ENCODE measurements at regions not wholly inside any gene's neighbourhood (a gene's known extent, or its start where the extent isn't known, plus 50 kb on each side); places are given as distances from the start of the nearest gene placed in this dataset.

DNA sequence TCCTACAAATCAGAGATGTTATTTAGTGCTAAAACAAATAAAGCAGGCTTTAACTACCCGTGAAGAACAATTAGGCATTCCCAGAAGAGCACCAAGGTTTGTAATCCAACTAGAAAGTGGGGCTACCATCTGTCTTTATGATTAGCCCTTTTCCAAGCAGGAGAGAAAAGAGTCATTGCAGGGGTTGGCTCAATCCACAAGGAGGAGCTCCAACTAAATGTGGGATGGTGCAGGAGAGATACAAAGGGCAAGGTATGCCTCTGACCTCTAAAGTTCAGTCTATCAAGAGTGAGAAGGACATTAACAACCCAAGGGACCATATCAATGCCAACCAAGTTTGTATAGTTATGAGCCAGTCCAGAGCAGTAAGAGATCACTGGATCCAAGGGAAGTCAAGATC lies 382.7 kb upstream of the DUSP10 start:
- WGBS, 5 donors, result 68 to 84% (median 79%) methylated on average over 1 of the region's 1 CpG
- DNase-seq, result no peak
- Histone ChIP-seq H3K27ac (no peak overlapping the region), H3K9me3 (no peaks in the 10 kb centered on the region), H3K4me3 (no peak overlapping the region), H3K36me3 (no peaks in the 10 kb centered on the region), H3K27me3 (replicated peaks in 1 of 7) (no peaks in the 10 kb centered on the region), H3K4me1 (no peaks in the 10 kb centered on the region)
- intact Hi-C loops (cut with DNase I; ENCODE audit: low total_unique reads), result no loop called here
- TF ChIP-seq, protein P1, sequence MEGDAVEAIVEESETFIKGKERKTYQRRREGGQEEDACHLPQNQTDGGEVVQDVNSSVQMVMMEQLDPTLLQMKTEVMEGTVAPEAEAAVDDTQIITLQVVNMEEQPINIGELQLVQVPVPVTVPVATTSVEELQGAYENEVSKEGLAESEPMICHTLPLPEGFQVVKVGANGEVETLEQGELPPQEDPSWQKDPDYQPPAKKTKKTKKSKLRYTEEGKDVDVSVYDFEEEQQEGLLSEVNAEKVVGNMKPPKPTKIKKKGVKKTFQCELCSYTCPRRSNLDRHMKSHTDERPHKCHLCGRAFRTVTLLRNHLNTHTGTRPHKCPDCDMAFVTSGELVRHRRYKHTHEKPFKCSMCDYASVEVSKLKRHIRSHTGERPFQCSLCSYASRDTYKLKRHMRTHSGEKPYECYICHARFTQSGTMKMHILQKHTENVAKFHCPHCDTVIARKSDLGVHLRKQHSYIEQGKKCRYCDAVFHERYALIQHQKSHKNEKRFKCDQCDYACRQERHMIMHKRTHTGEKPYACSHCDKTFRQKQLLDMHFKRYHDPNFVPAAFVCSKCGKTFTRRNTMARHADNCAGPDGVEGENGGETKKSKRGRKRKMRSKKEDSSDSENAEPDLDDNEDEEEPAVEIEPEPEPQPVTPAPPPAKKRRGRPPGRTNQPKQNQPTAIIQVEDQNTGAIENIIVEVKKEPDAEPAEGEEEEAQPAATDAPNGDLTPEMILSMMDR (IDR thresholded peaks at IDR 0.05 in 8 of 11, conservative IDR thresholded peaks at IDR 0.05 in 3 of 11), result no peak
- TF ChIP-seq POLR2AphosphoS5 (IDR thresholded peaks at IDR 0.05), result no peak
- TF ChIP-seq POLR2A (IDR thresholded peaks at IDR 0.05), result no peak

DNA sequence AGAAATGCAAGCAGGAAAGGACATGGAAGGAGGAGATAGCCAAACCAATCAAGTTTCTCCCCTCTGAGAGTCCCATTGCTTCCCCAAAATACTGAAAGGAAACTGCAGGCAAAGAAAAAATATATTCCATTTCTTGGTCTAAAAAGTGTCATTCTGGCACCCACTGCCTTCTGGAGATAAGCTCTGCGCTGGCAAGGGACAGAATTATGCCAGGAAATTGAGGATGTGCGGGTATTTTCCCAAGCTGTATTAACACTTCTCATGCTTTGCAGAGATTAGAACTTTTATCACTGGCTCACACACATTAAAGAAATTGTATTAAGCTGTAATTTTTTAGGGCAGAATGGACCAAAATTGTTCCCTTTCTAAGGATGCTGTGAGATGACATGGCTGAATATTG lies 381.2 kb upstream of the DUSP10 start:
- Histone ChIP-seq H3K27me3 (replicated peaks in 1 of 7) (no peaks in the 10 kb centered on the region), H3K4me1 (no peaks in the 10 kb centered on the region), H3K9me3 (no peaks in the 10 kb centered on the region), H3K4me3 (no peak overlapping the region), H3K36me3 (no peaks in the 10 kb centered on the region), H3K27ac (no peak overlapping the region)
- intact Hi-C loops (cut with DNase I; ENCODE audit: low total_unique reads), result no loop called here
- no peak for TF ChIP-seq POLR2AphosphoS5 (IDR thresholded peaks at IDR 0.05)
- TF ChIP-seq, protein P1 (IDR thresholded peaks at IDR 0.05 in 8 of 11, conservative IDR thresholded peaks at IDR 0.05 in 3 of 11), result no peak
- no peak for TF ChIP-seq POLR2A (IDR thresholded peaks at IDR 0.05)
- DNase-seq, result no peak
- 19 to 44% (median 26%) methylated on average over 2 of the region's 2 CpGs for WGBS, 5 donors

DNA sequence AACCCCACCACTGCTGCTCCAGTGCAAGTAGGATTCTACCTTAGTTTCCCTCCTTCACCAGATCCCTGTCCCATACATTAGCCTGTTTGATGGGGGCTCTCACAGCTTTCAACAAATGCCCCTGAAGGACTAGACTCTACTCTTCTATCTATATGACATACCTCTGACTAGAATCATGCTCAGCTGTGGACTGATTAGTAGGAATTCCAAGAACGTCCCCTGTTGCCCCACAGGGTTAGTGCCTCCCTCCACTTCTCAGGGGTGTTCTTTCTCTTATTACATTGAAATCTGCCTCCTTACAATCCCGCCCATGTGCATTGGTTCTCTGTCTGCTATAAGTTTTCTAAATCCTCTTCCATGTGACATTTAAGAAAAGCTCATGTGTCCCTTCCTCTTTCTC lies 375.9 kb upstream of the DUSP10 start:
- no peak overlapping the region for H3K27ac ChIP-seq
- peaks cover 0 to 5% (median 0%) of the 10 kb centered on the region in 7 donors for H3K27me3 ChIP-seq (replicated peaks in 1 of 7)
- intact Hi-C loops (cut with DNase I; ENCODE audit: low total_unique reads), result no loop called here
- H3K4me1 ChIP-seq, result no peaks in the 10 kb centered on the region
- H3K4me3 ChIP-seq, result no peak overlapping the region
- WGBS, 5 donors, result 73 to 91% (median 81%) methylated on average over 2 of the region's 2 CpGs
- TF ChIP-seq, protein P1 (IDR thresholded peaks at IDR 0.05 in 8 of 11, conservative IDR thresholded peaks at IDR 0.05 in 3 of 11), result no peak
- no peak for TF ChIP-seq POLR2AphosphoS5 (IDR thresholded peaks at IDR 0.05)
- DNase-seq, result no peak
- no peaks in the 10 kb centered on the region for H3K36me3 ChIP-seq
- no peaks in the 10 kb centered on the region for H3K9me3 ChIP-seq

DNA sequence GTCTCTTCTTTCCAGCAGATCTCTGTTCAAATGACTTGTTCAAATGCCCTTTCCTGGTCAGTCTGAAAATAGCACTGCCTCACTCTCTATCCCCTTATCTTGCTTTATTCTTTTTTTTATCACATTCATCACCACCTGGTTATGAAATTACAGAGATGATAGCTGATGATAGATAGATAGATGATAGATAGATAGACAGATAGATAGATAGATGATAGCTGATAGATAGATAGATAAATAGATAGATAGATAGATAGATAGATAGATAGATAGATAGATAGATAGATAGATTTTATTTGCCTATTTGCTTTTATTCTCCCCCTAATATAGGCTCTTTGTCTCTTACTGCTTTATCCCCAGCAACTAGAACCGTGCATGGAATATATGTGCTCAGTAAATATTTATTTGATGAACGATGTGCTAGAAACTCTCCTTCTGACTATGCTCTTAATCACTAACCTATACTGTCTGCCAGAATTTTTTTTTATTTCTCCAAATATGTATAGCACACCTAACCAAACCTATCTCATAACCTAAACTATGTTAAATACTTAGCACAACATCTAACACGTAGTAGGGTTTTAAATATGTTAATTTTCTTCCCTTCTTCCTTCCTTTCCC lies 372.8 kb upstream of the DUSP10 start:
- WGBS, 5 donors, result 75 to 92% (median 84%) methylated on average over 3 of the region's 3 CpGs
- H3K36me3 ChIP-seq, result no peaks in the 10 kb centered on the region
- no peak overlapping the region for H3K4me3 ChIP-seq
- H3K27ac ChIP-seq, result no peak overlapping the region
- TF ChIP-seq, protein P1 (IDR thresholded peaks at IDR 0.05 in 8 of 11, conservative IDR thresholded peaks at IDR 0.05 in 3 of 11), result no peak
- no peak for TF ChIP-seq POLR2AphosphoS5 (IDR thresholded peaks at IDR 0.05)
- TF ChIP-seq POLR2A (IDR thresholded peaks at IDR 0.05), result no peak
- DNase-seq, result no peak
- H3K27me3 ChIP-seq (replicated peaks in 1 of 7), result peaks cover 0 to 5% (median 0%) of the 10 kb centered on the region in 7 donors
- no peaks in the 10 kb centered on the region for H3K9me3 ChIP-seq
- intact Hi-C loops (cut with DNase I; ENCODE audit: low total_unique reads), result no loop called here
- H3K4me1 ChIP-seq, result no peaks in the 10 kb centered on the region
